ENCODE measurements at regions not wholly inside any gene's neighbourhood (a gene's known extent, or its start where the extent isn't known, plus 50 kb on each side); places are given as distances from the start of the nearest gene placed in this dataset.
"Not testable (repeated sequence)": the region's sequence is repeated elsewhere in the genome, so short reads cannot be mapped to it uniquely, and the experiment has no call there.

DNA sequence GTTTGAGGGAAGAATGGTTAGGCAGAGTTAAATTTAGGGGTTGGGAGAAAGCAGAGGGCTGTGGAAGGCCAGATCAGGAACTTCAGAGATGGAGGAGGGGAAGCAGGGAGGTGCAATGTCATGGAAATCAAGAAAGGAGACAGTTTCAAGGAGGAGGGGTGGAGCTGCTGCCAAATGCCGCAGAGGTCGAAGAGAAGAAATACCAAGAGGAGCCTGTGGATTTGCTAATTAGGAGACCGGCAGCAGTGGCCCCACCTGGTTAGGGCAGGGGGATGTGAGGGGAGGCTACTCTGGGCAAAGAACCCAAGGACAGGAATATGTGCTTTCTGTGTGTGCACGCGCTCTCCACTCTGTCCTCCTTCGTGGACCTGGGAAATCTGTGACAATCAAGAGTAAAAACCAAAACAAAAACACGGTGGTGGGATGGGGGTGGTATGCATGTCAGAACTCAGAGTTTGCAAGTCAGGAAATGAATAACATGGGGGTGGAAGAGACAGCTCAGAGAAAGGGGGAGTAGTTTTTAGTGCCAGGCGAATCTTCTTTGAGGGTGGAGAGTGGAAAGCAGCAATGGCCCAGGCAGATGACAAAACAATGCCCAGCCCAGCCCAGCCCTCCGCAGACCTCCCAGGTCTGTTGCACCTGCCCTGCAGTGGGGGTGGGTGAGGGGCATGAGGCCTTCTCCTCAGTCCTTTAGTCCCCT lies 102.9 kb upstream of the PAX2 start:
- no peak for DNase-seq

DNA sequence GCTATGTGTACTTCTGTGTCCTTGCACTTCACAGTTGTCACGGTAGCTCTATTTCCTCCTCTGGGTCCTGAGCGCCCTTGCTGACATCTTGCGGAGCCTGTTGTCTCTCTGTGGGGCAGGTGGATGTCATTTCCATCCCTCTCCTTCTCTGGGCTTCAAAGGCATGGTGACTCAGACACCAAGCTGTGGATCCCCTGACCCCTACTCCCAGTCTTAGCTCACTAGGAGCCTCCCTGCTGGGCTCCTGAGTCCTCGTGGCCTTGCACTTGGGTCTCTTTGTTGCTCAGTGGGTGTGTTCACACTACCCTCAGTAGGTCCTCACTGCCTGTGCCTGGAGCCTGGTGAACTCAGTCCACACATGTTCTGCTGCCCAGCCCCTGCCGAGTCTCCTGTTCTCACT lies 100.3 kb upstream of the PAX2 start:
- no peak for DNase-seq

DNA sequence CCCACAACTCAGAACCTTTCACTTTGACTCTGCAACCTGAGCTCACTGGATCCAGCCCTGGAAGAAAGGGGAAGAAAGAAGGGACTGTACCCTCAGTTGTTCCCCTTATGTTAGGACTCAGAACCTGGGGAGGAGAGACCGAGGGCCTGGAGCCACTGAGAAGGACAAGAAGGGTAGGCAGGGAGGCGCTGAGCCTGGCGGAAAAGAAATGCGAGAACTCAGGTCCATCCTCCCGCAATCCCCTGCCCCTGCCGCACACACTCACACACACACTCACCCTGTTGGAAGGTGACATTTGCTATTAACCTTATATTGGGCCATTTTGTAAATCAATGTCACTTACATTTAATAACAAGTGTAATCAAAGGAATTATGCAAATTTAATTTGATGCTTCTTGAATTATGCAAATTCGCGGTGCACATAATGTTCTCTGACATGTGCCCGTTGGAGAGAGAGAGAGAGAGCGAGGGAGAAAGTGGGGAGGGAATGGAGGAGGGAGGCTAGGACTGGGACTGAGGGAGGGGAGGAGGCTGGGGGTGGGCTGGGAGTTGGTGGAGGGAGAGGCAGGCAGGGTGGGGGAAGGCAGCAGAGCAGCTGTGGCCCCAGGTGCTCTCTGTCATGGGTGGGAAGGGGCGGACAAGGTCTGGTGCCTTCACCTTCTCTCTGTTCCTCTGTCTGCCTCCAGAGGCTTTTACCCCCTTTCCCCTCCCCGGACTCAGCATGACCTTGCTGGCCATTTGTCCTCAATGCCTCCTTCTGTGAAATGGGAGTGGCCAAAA lies 99.6 kb upstream of the PAX2 start:
- DNase-seq = no peak

DNA sequence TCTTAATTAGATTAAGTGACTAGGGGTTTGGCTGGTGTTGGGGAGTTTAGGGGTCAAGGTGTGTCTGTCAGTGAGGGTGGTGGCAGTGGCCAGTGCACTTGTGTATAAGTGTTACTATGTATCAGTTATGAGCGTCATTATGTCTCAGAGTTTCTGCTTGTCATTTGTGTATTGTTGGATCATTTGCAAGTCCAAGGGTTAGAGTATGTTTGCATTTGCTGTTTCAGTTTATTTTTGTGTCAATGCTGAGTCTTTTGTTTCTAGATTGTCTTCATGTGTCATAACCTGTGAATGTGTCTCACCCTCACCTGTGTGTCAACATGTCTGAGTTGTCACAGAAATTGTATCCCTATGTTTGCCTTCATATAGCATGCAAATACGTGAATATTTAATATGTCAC lies 97.5 kb upstream of the PAX2 start:
- no peak for DNase-seq

DNA sequence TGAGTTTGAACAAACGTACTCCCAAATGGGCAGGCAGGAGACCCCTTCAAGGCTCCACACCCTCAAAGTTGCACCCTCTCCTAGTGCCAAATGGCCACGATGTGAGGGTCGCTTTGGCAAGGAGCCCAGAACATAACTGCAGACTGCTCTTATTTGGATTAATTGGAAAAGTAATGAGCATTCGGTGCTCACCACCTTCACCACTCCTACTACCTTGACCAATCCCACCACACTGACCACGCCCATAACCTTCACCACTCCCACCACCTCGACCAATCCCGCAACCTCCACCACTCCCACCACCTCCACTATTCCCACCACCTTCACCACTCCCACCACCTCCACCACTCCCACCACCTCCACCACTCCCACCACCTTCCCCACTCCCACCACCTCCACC lies 94.7 kb upstream of the PAX2 start:
- DNase-seq = no peak

DNA sequence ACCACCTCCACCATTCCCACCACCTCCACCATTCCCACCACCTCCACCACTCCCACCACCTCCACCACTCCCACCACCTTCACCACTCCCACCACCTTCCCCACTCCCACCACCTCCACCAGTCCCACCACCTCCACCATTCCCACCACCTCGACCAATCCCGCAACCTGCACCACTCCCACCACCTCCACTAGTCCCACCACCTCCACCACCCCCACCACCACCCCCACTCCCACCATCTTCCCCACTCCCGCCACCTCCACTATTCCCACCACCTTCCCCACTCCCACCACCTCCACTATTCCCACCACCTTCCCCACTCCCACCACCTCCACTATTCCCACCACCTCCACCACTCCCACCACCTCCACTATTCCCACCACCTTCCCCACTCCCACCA lies 94.3 kb upstream of the PAX2 start:
- not testable (repeated sequence) for DNase-seq

DNA sequence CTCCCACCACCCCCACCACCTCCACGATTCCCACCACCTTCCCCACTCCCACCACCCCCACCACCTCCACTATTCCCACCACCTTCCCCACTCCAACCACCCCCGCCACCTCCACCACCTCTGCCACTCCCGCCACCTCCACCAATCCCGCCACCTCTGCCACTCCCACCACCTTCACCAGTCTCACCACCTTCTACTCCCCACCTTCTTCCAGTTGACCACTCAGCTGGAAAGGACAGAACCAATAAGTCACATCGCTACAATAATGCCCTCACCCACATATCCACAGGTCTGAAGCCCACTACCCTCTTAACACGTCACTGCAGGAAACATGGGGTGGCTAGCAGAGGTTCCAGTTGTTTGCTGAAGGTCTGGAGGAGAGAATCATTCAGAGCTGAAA lies 93.5 kb upstream of the PAX2 start:
- DNase-seq = no peak

DNA sequence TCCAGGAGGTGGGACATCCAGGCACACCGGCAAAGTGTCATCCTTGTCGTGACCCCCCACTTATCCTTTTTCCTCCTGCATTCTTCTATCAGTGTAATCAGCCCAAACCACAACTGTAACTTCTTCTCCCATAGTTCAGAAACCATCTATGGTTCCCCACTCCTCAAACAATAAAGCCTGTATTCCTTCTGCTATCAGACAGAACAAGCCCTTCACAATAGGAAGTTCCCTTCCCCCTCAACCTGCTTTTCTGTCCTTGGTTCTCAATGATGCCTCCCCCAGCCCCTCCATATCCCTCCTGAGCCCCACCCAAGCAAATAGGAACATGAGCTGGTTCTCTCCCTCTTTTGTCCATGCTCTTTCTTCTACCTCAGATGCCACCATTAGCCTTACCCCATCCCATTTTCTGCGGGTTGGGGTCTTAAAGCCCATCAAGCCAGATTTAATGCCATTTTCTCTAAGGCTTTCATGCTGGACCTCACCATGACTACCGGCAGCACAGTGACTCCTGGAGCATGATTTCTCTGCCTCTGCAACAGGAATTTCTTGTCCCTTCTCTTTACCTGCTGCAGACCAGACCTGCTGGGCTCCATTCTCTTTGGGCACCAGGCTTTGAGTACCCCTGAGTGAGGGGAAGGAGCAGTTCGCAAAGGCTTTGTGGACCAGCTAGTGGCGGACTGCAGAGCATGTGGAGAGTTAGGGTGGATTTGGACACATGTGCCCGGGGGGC lies 92.8 kb upstream of the PAX2 start:
- DNase-seq = no peak

DNA sequence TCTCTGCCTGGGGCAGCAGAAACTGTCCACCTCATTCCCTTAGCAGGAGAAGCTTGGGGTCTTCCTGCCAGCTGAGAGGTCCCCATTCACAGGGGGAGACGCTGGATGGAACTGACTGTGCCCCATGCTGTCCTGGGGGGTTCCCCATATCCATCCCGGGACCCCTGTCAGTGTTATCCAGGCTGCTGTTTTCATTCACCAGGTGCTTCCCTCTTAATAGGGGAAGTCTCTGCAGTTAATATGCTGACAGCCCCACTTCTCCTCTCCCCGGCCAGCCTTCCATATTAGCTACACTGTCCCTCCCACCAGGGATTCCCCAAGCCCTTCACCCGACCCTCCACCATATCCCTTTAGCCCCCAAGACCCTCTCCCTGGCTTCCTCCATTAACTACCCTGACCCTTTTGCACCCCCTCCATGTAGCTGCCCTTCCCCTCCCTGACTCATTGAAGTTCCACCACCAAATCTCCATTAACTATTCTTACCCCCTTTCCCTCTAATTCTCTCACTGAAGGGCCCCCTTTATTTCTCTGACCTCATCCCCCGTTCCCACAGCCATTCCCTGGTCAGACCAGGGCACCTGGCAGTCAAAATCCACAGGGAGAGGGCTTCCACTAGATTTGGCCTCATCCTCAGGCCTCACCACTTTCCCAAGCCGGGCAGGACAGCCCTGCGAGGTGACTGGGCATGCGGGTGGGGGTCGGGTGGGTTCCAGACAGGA lies 92.0 kb upstream of the PAX2 start:
- DNase-seq = no peak

DNA sequence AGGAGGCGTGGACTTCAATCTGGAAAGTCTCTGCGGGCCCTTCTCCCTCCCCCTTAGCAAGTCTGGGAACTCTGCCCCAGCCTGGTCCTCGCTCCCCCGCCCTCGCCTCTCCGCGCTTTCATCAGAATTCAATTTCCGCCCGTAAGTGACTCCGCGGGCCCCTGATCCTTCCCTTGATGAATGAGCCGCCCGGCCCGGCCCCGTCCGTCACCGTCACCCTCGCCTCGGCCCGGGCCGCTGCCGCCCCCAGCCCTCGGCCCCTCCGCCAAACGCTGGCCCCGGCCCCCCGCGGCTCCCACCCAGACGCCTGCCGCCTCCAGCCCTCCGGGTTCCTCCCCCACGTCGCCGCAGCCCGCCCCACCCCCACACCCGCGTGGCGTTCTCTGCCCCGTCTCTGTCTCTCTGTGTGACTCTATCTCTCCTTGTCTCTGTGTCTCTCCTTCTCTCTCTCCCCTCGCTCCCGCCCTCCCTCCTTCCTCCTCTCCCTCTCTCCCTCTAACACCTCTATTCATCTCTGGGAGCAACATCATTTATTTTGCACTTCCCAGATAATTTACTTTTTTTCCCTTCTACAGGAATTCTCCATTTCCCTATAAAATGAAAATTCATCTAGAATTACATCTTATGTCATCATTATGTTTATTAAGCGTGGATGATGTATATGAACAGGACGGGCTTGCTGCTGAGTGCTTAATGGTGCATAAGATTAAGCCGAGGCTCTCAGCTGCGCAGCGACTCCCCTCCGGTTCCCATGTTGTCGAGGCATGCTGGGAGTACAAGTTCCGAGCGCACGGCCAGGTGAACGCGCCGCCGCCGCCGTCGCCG lies 91.2 kb upstream of the PAX2 start:
- DNase-seq = peak; percentile 62

DNA sequence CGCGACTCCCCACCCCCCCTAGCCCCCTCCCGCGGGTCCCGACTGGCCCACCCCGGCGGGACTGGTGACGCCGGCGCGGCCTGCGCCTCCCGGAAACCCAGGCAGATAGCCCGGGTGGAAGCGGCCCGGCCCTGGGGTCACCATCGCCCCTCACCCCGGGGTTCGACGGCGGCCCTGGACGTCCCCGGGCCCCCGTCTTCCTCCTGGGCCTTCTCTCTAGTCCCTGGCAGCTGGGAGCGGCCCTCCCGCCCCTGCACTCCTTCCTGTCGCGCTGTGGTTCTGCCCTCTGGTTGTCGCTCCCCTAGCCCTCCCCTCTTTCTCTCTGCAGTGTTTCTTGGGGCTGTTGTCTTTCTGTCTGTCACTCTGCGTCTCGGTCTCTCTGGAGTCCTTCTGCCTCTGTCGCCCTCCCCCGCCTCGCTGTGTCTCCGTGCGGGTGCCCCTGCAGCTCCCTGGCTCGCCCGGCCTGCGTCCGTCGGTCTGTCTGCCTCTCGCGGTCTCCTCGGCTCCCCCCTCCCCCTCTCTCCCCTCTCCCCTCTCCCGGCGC lies 90.5 kb upstream of the PAX2 start:
- DNase-seq = no peak

DNA sequence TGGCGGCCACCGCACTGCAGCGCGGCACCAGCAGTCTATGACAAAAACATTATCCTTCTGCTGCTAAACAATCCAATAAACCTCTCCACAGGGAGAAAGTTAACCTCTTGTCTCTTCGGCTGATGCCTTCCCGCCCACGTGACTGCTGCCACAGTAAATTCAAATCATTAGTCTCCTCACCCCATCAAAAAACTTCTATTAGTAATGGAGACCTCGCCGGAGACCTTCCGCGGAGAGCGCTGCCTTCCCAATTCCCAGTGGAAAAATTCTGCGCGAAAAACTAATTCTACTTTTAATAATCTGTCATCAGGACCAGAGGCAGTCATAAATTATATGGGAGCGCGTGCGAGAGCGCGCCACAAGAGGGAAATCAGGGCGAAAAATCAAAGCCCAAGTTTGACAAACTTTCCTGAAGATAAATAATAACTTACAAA lies 90.0 kb upstream of the PAX2 start:
- DNase-seq = no peak

DNA sequence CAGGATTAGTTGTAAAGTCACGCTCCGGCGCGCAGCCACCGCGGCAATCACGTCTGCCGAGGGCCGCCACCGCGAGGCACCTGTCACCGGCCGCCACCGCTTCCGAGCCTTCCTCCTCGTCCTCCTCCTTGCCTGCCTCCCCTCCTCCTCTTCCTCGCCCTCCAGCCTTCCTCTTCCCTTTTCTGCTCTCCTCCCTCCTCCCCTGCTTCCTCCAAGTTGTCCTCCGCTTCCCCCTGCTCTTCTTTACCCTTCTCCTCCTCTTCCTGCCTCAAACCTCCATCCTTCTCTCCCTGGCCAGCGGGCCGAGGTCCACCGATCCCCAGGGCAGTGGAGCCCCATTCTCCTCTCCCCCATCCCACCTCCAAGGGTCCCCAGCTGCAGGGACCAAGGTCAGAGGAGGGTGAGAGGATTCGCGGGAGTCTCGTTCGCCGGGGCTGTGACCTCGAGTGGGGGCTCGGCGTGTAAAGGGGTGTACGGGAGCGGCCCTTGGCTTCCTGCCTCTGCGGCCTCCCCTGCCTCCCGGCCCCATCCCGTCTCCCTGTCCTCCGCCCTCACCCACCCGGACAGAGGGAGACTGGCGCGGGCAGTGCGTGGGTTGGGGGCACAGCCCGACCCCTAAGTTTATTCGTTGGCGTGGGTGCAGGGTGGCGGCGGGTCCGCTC lies 89.5 kb upstream of the PAX2 start:
- DNase-seq = no peak

DNA sequence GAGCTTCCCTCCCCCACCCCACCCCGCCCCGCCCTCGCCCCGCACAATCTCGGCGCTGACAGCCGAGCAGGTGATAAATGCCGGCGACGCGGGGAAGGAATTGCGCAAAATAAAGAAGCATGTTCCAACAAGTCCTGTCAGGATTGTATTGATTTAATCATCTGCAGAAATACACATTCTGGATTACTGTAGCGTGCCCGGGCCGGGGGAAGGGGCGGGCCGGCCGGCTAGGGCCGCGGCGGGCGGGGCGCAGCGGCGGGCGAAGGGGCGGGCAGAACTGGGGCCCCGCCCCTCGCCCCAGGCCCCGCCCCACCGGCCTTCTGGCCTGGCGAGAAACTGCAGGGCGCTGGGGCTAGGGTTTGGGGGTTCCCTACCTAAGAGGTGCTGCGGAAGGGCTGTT lies 88.9 kb upstream of the PAX2 start:
- no peak for DNase-seq

DNA sequence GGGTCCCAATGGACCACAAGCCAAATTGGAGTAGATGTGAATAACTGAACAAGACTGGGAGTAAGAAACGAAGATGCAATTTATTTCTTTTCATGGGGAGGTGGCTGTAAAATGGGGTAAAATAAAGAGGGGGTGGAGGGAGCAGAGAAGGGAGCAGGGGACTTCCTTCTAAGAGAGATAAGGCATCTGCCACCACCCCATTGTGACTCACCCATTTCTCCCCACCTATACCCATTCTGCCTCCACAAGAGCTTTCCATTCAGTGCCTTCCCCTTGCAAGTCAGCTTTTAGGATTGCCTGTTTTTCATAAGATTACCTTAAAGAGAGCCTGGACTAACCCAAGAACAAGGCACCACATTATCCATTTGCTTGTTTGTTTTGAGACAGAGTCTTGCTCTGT lies 87.1 kb upstream of the PAX2 start:
- no peak for DNase-seq

DNA sequence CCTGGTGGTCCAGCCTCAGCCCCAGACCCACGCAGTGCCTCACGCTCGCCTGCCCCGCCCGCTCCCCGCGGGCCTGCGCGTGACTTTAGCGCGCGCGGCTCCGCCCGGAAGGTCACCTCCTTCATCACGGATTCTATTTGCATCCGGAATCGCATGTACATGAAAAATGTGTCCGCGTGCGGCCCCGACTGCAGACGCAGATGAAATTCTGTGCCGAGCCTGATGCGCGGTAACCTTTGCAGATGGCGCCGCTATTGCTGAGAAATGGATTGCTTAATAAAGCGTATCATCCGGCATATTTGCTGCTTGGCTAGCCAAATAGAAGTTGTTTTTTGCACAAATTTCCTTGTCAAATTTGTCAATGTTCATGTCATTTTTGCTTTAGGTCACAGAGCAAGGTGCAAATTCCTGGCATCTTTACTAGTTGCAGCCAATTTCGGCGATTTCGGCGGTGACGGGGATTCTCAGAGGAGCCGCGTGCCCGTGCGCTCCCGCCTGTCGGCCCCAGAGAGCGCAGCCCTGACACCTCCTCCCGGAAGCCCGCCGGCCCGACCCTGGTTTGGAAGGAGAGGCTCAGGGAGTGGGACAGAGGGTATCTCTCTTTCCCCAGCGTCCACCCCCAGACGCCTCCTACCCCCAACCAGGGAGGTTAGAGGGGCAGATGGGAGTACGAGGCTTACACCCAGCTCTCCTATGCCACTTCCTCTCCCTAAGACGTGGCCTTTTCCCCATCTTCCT lies 85.9 kb upstream of the PAX2 start:
- DNase-seq = no peak

DNA sequence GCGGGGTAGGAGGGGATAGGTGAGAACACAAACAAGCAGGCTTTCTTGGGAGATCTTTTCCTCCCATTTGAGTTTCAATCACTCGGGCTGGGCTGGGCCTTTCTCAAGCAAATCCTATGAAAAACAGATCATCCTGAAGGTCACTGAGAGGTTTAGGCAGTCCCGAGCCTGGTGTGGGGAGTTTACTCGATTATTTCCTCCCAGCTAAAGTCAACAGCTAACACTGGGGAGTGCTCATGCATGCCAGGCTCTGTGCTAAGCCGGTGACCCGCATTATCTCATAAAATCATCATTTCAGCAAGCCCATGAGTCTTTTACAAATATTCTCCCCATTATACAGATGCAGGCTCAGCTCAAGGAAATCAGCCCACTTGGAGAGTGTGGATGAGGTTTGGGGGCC lies 85.0 kb upstream of the PAX2 start:
- DNase-seq = no peak

DNA sequence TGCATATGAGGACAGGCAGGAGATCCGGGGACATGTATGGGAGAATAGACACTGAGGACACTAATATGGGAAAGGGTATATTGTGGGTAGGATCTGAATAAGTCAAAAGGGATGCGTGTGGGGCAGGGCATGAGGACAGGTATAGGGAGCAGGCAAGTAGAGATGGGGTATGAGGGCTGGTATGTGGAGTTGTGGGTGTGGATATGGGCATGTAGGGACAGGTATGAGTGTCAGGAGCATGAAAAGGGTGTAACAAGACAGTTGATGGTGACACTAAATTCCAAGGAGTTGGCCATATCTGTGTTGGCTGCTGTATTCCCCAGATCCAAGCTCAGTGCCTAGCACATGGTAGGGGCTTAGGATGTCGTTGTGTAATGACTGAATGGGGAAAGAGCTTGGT lies 84.4 kb upstream of the PAX2 start:
- no peak for DNase-seq

DNA sequence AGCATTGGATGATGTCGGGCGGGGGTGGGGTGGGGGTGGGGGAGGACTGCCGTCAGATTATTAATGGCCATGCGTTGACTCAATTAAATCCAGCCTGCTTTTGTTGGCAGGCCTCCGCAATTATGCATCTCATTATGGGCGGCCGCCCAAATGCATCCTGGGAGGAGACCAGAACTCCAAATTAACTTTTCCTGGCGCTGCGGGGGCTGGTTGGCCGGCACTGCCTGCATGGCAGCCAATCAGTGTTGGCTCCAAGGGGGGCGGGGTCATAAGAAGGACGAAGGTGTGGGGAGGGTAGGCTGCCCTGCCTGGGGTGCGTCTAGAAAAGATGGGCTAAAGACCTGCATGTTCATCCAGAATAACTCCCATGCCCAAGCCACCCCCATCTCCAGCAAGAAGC lies 83.9 kb upstream of the PAX2 start:
- DNase-seq = no peak

DNA sequence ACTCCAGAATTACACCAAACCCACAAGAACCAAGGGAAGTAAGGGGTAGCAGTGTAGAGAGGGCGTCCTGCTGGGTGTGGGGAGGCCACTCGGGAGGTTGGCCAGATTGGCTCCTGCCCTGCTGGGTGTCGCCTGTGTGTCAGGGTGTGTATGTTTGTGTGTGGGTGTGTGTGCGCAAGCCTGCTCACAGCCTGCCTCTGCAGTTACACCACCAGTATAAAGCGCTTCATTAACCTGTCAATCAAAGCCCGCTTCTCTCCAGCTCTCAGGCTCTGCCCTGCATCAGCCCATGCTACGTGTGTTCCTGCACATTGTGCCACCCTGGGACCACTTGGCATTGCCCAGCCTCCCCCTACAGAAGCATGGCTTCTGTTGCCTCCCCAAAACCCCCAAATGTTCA lies 83.3 kb upstream of the PAX2 start:
- no peak for DNase-seq
